GM12874 (cell line): ENCODE measurements at regions not wholly inside any gene's neighbourhood (a gene's known extent, or its start where the extent isn't known, plus 50 kb on each side); places are given as distances from the start of the nearest gene placed in this dataset.

Source experiments
- TF ChIP-seq, protein P1 (sequence below): IDR thresholded peaks from 2 replicates; pipeline ENCODE4 v1.5.1; 2011; ENCODE audit warnings: low read depth, mild to moderate bottlenecking, control low read depth, low read length, moderate library complexity; ENCODE audit not compliant: insufficient read depth

DNA sequence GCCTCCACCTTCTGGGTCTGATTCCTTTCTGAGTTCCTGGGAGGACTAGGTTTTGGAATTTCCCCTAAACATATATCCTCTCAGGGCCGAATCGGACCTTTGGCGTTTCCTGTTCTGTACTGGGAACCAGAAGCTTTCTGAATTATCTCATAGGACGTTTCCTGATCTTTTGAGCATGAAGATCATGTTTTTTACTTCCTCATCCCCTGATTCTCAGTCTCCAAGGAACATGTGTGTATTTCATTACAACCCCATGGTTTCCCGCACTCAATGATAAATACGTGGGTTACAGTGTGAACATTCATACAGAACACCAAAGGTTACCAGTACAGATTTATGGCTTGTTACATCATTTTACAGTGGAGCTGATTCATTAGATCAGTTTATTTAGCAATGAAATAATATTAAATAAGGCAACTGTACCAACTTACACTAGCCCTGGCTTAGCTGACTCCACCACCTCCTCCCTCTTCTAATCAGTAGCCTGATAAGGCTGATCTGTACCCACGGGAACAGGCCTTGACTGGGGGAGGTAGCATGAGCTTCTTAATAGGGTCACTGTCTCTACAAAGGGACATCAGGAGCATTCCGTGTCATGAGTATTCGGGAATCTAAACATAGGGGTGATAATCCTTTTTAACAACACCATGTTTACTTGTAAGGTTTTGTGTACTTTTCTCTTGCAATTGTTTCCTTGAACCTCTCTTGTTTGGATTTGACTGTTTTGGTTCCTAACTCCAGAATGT lies 57.8 kb upstream of the ERRFI1 start:
- TF ChIP-seq, protein P1, sequence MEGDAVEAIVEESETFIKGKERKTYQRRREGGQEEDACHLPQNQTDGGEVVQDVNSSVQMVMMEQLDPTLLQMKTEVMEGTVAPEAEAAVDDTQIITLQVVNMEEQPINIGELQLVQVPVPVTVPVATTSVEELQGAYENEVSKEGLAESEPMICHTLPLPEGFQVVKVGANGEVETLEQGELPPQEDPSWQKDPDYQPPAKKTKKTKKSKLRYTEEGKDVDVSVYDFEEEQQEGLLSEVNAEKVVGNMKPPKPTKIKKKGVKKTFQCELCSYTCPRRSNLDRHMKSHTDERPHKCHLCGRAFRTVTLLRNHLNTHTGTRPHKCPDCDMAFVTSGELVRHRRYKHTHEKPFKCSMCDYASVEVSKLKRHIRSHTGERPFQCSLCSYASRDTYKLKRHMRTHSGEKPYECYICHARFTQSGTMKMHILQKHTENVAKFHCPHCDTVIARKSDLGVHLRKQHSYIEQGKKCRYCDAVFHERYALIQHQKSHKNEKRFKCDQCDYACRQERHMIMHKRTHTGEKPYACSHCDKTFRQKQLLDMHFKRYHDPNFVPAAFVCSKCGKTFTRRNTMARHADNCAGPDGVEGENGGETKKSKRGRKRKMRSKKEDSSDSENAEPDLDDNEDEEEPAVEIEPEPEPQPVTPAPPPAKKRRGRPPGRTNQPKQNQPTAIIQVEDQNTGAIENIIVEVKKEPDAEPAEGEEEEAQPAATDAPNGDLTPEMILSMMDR, result no peak

DNA sequence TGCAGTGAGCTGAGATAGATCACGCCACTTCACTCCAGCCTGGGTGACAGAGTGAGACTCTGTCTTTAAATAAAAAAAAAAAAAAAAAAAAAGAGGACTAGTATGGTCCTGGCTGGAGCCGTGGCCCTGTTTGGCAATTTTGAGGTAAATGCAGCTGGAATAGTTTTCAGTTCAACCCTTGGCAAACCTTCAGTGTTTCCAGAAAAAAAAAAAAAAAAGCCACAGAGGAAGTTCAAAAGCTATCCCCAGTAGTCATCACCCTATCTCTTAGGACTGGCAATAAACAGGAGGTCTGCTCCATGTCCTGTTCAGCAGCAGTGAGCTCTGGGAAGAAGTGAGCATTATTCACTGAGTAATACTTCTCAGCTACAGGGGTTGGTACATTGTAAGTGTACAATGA lies 56.8 kb upstream of the ERRFI1 start:
- TF ChIP-seq, protein P1, result no peak

DNA sequence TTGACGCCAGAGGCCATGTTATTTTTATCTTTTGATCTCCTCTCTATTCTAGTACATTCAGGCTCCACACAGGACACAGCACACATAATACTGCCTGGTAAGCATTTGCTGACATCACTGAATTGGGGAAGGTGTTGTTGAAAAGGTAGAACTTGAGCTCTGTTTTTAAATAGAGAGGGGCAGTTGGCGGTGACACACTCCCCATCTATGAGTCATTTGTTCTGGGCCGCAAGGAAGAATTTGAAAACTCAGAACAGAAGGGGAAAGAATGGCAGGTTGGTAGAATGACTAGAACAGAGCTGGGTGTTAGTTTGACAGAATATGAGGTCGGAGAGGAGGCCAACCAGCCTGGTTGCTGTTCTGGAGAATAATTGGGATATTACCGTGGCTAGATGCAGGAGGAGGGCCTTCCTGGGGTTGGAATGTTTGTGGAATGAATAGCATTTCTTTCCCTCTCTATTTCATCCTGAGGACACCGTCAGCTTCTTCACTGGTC lies 52.1 kb upstream of the ERRFI1 start:
- TF ChIP-seq, protein P1, result no peak

DNA sequence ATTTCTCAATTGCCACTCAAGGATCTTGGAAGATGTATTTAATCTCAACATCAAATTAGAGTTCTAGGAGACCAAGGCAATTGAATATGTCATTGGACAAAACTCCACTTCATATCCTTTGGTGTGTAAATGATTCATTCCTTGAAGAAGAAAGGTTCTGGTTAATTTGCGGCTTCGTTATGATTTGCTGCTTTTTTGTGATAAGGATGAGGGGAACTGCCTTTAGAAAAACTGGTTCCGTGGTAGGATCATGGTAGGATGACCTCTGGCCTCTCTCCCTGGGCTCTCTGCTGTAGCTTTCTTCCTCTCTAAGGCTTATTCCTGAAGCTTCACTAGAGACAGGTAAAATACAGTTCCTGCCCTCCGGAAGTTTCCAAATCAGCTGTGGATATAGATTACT lies 51.5 kb upstream of the ERRFI1 start:
- TF ChIP-seq, protein P1, result no peak

DNA sequence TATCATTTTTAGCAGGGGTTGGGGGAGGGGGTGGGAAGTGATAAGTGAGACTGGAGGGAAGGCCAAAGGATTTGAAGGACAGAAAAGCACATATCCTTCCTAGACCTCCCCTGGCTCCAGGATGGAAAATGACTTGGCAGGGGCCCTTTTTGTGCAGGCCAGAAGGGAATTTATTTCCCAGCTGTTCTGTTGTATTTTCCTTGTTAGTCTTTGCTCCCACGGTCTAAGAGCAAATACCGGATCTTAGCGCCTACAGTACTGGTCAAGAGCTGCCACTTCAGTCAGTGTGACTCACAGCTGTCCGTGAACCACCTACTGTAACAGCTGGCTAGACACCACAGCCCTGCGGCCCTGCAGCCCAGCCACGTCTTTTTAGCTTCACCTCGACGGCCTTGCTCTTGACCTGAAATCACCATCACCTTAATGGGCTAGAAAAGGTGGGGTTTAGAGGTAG lies 51.0 kb upstream of the ERRFI1 start:
- TF ChIP-seq, protein P1, result no peak

DNA sequence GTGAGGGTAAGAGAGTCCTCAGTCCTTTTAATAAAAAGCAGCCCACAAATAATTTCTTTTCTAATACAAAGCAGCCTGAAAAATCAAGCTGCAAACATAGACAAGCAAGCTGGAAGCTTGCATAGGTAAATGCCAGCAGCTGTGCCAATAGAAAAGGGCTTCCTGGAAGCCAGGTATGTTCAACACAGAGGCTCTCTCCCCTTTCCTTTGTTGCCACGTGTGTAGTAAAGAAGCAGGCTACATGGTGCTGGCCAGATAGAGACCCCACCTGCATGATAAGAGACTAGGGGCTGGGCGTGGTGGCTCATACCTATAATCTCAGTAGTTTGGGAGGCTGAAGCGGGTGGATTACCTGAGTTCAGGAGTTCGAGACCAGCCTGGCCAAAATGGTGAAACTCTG lies 50.1 kb upstream of the ERRFI1 start:
- TF ChIP-seq, protein P1, result no peak
